PC-3 (cell line): ENCODE measurements at regions not wholly inside any gene's neighbourhood (a gene's known extent, or its start where the extent isn't known, plus 50 kb on each side); places are given as distances from the start of the nearest gene placed in this dataset.

ENCODE experiments used
- EZH2 ChIP-seq: fragments of 300-600 bp; sonication (generic); IDR thresholded peaks from one replicate; pipeline ENCODE4 v1.6.1; 2017; ENCODE audit warnings: antibody characterized with exemption, mild to moderate bottlenecking, low read length; ENCODE audit not compliant: unreplicated experiment
- EZH2phosphoT487 ChIP-seq: fragments of 300-600 bp; sonication (generic); IDR thresholded peaks from 2 replicates; pipeline ENCODE4 v1.6.1; 2018; ENCODE audit warnings: mild to moderate bottlenecking, antibody characterized with exemption, low read length, borderline replicate concordance
- TF ChIP-seq, protein P1 (sequence below): fragments of 300-600 bp; sonication (generic); conservative IDR thresholded peaks from 2 replicates; pipeline ENCODE4 v1.5.1; 2017; ENCODE audit warnings: antibody characterized with exemption, low read depth, mild to moderate bottlenecking, low read length

DNA sequence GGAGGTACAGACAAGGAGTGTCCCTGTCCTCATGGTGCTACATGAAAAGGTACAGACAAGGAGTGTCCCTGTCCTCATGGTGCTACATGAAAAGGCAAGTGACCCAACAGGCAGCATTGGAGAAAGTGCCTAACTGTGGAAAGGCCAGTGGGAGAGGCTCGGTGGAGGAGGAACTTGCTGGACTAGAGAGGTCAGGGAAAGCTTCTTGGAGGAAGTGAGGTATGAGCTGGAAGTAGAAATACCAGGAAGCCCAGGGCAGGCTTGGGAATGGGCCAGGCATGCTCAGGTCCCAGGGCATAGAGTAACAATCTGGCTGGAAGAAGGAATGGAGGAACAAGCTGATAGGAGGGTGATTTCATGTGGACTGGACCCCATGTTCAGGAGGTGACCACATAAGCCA lies 59.8 kb upstream of the FNDC1 start:
- TF ChIP-seq EZH2 = no peak
- TF ChIP-seq, protein P1, sequence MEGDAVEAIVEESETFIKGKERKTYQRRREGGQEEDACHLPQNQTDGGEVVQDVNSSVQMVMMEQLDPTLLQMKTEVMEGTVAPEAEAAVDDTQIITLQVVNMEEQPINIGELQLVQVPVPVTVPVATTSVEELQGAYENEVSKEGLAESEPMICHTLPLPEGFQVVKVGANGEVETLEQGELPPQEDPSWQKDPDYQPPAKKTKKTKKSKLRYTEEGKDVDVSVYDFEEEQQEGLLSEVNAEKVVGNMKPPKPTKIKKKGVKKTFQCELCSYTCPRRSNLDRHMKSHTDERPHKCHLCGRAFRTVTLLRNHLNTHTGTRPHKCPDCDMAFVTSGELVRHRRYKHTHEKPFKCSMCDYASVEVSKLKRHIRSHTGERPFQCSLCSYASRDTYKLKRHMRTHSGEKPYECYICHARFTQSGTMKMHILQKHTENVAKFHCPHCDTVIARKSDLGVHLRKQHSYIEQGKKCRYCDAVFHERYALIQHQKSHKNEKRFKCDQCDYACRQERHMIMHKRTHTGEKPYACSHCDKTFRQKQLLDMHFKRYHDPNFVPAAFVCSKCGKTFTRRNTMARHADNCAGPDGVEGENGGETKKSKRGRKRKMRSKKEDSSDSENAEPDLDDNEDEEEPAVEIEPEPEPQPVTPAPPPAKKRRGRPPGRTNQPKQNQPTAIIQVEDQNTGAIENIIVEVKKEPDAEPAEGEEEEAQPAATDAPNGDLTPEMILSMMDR = no peak
- no peak for TF ChIP-seq EZH2phosphoT487
